SU-DHL-6 (cell line): ENCODE measurements at regions not wholly inside any gene's neighbourhood (a gene's known extent, or its start where the extent isn't known, plus 50 kb on each side); places are given as distances from the start of the nearest gene placed in this dataset.

Experiments
- CTCF ChIP-seq: fragments of 200-600 bp; sonication (generic); IDR thresholded peaks from one replicate; pipeline ENCODE4 v1.5.1; 2017; ENCODE audit warnings: antibody characterized with exemption, mild to moderate bottlenecking, low read length, moderate library complexity; ENCODE audit not compliant: insufficient read depth, poor library complexity, severe bottlenecking
- EZH2phosphoT487 ChIP-seq: fragments of 200-600 bp; sonication (generic), shearing (Covaris generic); conservative IDR thresholded peaks from 2 replicates; pipeline ENCODE4 v1.6.1; 2018; ENCODE audit warnings: mild to moderate bottlenecking, antibody characterized with exemption, low read length, moderate library complexity, mixed read lengths

GRCh38 chr11:87803748-87804147, 371.5 kb downstream of the RAB38 start:
- TF ChIP-seq EZH2phosphoT487 (no peak), CTCF (no peak)
